ENCODE measurements at regions not wholly inside any gene's neighbourhood (a gene's known extent, or its start where the extent isn't known, plus 50 kb on each side); places are given as distances from the start of the nearest gene placed in this dataset.

GRCh38 chr5:158529454-158529853, 570.3 kb downstream of the EBF1 start:
- no peak overlapping the region for H3K4me3 ChIP-seq (ENCODE audit: insufficient read depth, low read depth, low read length, poor library complexity, severe bottlenecking)
- H3K27ac ChIP-seq (ENCODE audit: insufficient read depth, low read length, poor library complexity, severe bottlenecking): no peak overlapping the region
- no peaks in the 10 kb centered on the region for H3K36me3 ChIP-seq (ENCODE audit: control insufficient read depth, insufficient read depth, low read length)
- no peaks in the 10 kb centered on the region for H3K9me3 ChIP-seq (ENCODE audit: control insufficient read depth, low read length)
- H3K4me1 ChIP-seq (ENCODE audit: control insufficient read depth, insufficient read depth, low read length, poor library complexity, severe bottlenecking): no peaks in the 10 kb centered on the region
- DNase-seq: no peak
- H3K27me3 ChIP-seq (replicated peaks; ENCODE audit: control insufficient read depth, insufficient read depth, low read length, poor library complexity, severe bottlenecking): no peaks in the 10 kb centered on the region

- Histone ChIP-seq H3K27me3 (replicated peaks; ENCODE audit: control insufficient read depth, insufficient read depth, low read length, poor library complexity, severe bottlenecking) (no peaks in the 10 kb centered on the region), H3K4me1 (ENCODE audit: control insufficient read depth, insufficient read depth, low read length, poor library complexity, severe bottlenecking) (no peaks in the 10 kb centered on the region), H3K4me3 (ENCODE audit: insufficient read depth, low read depth, low read length, poor library complexity, severe bottlenecking) (no peak overlapping the region), H3K27ac (ENCODE audit: insufficient read depth, low read length, poor library complexity, severe bottlenecking) (no peak overlapping the region), H3K9me3 (ENCODE audit: control insufficient read depth, low read length) (no peaks in the 10 kb centered on the region), H3K36me3 (ENCODE audit: control insufficient read depth, insufficient read depth, low read length) (no peaks in the 10 kb centered on the region)
- no peak for DNase-seq
These were observed 574.1 kb downstream of the EBF1 start for GRCh38 chr5:158525663-158526062.

GRCh38 chr5:158524070-158524469, 575.6 kb downstream of the EBF1 start:
- DNase-seq: no peak
- no peak overlapping the region for H3K4me3 ChIP-seq (ENCODE audit: insufficient read depth, low read depth, low read length, poor library complexity, severe bottlenecking)
- H3K27ac ChIP-seq (ENCODE audit: insufficient read depth, low read length, poor library complexity, severe bottlenecking): no peak overlapping the region
- H3K9me3 ChIP-seq (ENCODE audit: control insufficient read depth, low read length): no peaks in the 10 kb centered on the region
- H3K4me1 ChIP-seq (ENCODE audit: control insufficient read depth, insufficient read depth, low read length, poor library complexity, severe bottlenecking): no peaks in the 10 kb centered on the region
- no peaks in the 10 kb centered on the region for H3K27me3 ChIP-seq (replicated peaks; ENCODE audit: control insufficient read depth, insufficient read depth, low read length, poor library complexity, severe bottlenecking)
- no peaks in the 10 kb centered on the region for H3K36me3 ChIP-seq (ENCODE audit: control insufficient read depth, insufficient read depth, low read length)

DNA sequence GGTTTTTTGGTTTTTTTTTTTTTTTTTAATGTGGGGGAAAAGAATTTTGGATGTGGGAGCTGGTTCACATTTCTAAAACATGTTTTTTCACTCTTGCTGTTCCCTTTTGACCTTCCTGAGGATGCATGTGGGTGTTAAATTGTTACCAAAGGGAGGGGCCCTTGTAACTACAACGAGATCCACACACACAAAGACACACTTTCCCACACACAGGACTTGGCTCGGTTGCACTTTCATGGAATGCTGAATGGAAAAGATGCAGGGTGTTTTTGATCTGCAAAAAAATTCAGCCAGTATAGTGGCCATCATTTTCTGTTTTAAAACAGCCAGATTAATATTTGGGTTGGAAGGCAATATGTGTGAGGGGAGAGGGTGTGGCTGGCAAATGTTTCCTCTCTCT, 576.9 kb downstream of the EBF1 start:
- Histone ChIP-seq H3K4me1 (ENCODE audit: control insufficient read depth, insufficient read depth, low read length, poor library complexity, severe bottlenecking) (no peaks in the 10 kb centered on the region), H3K4me3 (ENCODE audit: insufficient read depth, low read depth, low read length, poor library complexity, severe bottlenecking) (no peak overlapping the region), H3K27me3 (replicated peaks; ENCODE audit: control insufficient read depth, insufficient read depth, low read length, poor library complexity, severe bottlenecking) (no peaks in the 10 kb centered on the region), H3K27ac (ENCODE audit: insufficient read depth, low read length, poor library complexity, severe bottlenecking) (no peak overlapping the region), H3K9me3 (ENCODE audit: control insufficient read depth, low read length) (no peaks in the 10 kb centered on the region), H3K36me3 (ENCODE audit: control insufficient read depth, insufficient read depth, low read length) (no peaks in the 10 kb centered on the region)
- DNase-seq: no peak

DNA sequence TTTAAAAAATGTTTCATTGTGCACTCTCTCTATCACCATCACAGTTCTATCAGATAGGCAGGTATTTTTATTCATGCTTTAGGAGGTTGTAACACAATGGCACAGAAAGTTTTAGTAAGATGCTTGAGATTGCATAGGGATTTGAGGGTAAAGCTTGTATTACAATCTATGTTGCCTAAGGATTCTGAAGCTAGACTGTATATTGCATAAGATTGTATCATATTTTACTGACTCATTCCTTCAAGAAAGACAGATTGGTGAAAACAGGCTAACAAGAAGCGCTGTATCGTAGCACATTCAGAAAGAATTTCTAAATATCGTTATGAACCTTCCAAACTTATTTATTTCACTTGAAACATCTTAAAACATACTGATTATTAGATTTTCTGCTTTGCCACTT, 577.7 kb downstream of the EBF1 start:
- no peaks in the 10 kb centered on the region for H3K27me3 ChIP-seq (replicated peaks; ENCODE audit: control insufficient read depth, insufficient read depth, low read length, poor library complexity, severe bottlenecking)
- no peak overlapping the region for H3K27ac ChIP-seq (ENCODE audit: insufficient read depth, low read length, poor library complexity, severe bottlenecking)
- H3K9me3 ChIP-seq (ENCODE audit: control insufficient read depth, low read length): no peaks in the 10 kb centered on the region
- H3K4me3 ChIP-seq (ENCODE audit: insufficient read depth, low read depth, low read length, poor library complexity, severe bottlenecking): no peak overlapping the region
- no peaks in the 10 kb centered on the region for H3K36me3 ChIP-seq (ENCODE audit: control insufficient read depth, insufficient read depth, low read length)
- DNase-seq: no peak
- H3K4me1 ChIP-seq (ENCODE audit: control insufficient read depth, insufficient read depth, low read length, poor library complexity, severe bottlenecking): no peaks in the 10 kb centered on the region

GRCh38 chr5:158519433-158520021, 580.2 kb downstream of the EBF1 start:
- DNase-seq: no peak
- no peak overlapping the region for H3K27ac ChIP-seq (ENCODE audit: insufficient read depth, low read length, poor library complexity, severe bottlenecking)
- no peaks in the 10 kb centered on the region for H3K9me3 ChIP-seq (ENCODE audit: control insufficient read depth, low read length)
- H3K36me3 ChIP-seq (ENCODE audit: control insufficient read depth, insufficient read depth, low read length): no peaks in the 10 kb centered on the region
- no peaks in the 10 kb centered on the region for H3K27me3 ChIP-seq (replicated peaks; ENCODE audit: control insufficient read depth, insufficient read depth, low read length, poor library complexity, severe bottlenecking)
- no peak overlapping the region for H3K4me3 ChIP-seq (ENCODE audit: insufficient read depth, low read depth, low read length, poor library complexity, severe bottlenecking)
- H3K4me1 ChIP-seq (ENCODE audit: control insufficient read depth, insufficient read depth, low read length, poor library complexity, severe bottlenecking): no peaks in the 10 kb centered on the region

- no peak for DNase-seq
- H3K4me1 ChIP-seq (ENCODE audit: control insufficient read depth, insufficient read depth, low read length, poor library complexity, severe bottlenecking): no peaks in the 10 kb centered on the region
- H3K4me3 ChIP-seq (ENCODE audit: insufficient read depth, low read depth, low read length, poor library complexity, severe bottlenecking): no peak overlapping the region
- no peak overlapping the region for H3K27ac ChIP-seq (ENCODE audit: insufficient read depth, low read length, poor library complexity, severe bottlenecking)
- no peaks in the 10 kb centered on the region for H3K9me3 ChIP-seq (ENCODE audit: control insufficient read depth, low read length)
- no peaks in the 10 kb centered on the region for H3K36me3 ChIP-seq (ENCODE audit: control insufficient read depth, insufficient read depth, low read length)
- no peaks in the 10 kb centered on the region for H3K27me3 ChIP-seq (replicated peaks; ENCODE audit: control insufficient read depth, insufficient read depth, low read length, poor library complexity, severe bottlenecking)
These were observed 583.2 kb downstream of the EBF1 start for GRCh38 chr5:158516521-158516920.

DNA sequence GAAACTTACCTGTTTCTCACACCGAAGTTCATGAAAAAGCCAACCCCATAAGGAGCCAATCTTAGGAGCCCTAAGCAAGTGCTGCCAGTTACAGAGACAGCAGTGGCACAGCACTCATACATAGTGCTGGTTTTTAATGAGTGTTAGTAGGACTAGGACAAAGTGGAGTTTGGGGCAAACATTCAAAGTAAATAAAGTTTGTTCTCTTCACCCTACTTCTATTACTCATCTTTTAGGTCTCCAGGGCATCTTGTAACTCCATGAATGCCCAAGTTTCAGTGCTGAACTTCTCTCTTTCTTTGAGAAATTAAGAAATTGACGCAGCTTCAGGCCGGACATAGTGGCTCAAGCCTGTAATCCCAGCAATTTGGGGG, 584.7 kb downstream of the EBF1 start:
- no peak overlapping the region for H3K27ac ChIP-seq (ENCODE audit: insufficient read depth, low read length, poor library complexity, severe bottlenecking)
- no peaks in the 10 kb centered on the region for H3K36me3 ChIP-seq (ENCODE audit: control insufficient read depth, insufficient read depth, low read length)
- H3K4me1 ChIP-seq (ENCODE audit: control insufficient read depth, insufficient read depth, low read length, poor library complexity, severe bottlenecking): no peaks in the 10 kb centered on the region
- no peaks in the 10 kb centered on the region for H3K9me3 ChIP-seq (ENCODE audit: control insufficient read depth, low read length)
- no peak for DNase-seq
- no peak overlapping the region for H3K4me3 ChIP-seq (ENCODE audit: insufficient read depth, low read depth, low read length, poor library complexity, severe bottlenecking)
- H3K27me3 ChIP-seq (replicated peaks; ENCODE audit: control insufficient read depth, insufficient read depth, low read length, poor library complexity, severe bottlenecking): no peaks in the 10 kb centered on the region

GRCh38 chr5:158514319-158514985, 585.3 kb downstream of the EBF1 start:
- no peak for DNase-seq
- Histone ChIP-seq H3K9me3 (ENCODE audit: control insufficient read depth, low read length) (no peaks in the 10 kb centered on the region), H3K4me3 (ENCODE audit: insufficient read depth, low read depth, low read length, poor library complexity, severe bottlenecking) (no peak overlapping the region), H3K36me3 (ENCODE audit: control insufficient read depth, insufficient read depth, low read length) (no peaks in the 10 kb centered on the region), H3K4me1 (ENCODE audit: control insufficient read depth, insufficient read depth, low read length, poor library complexity, severe bottlenecking) (no peaks in the 10 kb centered on the region), H3K27ac (ENCODE audit: insufficient read depth, low read length, poor library complexity, severe bottlenecking) (no peak overlapping the region), H3K27me3 (replicated peaks; ENCODE audit: control insufficient read depth, insufficient read depth, low read length, poor library complexity, severe bottlenecking) (no peaks in the 10 kb centered on the region)

DNA sequence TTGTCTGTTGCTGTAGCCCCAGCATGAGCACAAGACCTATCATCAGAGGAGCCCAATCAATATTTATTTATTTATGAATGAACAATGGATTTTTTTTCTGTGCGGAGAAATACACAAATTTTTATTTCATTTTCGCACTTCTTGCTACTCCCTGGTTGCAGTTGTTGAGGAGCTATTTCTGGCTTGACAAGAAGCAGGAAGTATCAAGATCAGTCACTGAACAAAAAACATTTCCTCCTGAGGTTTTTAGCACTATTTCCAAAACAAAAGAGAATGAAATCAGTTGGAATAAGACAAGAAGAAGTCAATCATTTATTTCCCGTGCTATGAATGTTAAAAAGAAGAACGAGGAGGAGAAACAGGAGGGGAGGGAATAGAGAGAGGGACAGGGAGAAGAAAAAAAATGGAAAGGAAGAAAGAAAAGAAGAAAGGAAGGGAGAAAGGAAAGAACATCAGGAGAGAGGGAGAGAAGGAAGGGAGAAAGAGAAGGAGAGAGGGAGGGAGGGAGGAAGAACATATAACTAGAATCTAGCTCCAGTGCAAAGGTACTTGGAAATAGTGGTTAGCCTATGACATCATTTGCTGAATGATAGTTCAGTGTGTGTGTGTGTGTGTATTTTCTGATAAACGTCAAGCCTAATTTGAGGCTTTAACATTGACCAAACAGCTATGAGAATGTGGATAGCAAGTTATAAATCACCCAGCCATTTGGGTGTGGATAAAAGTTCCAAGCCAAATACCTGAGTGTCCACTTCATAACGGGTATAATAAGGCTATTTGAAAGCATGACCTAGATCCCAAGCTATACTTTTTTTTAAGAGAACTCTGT, 586.0 kb downstream of the EBF1 start:
- Histone ChIP-seq H3K27ac (ENCODE audit: insufficient read depth, low read length, poor library complexity, severe bottlenecking) (no peak overlapping the region), H3K27me3 (replicated peaks; ENCODE audit: control insufficient read depth, insufficient read depth, low read length, poor library complexity, severe bottlenecking) (no peaks in the 10 kb centered on the region), H3K4me1 (ENCODE audit: control insufficient read depth, insufficient read depth, low read length, poor library complexity, severe bottlenecking) (no peaks in the 10 kb centered on the region), H3K36me3 (ENCODE audit: control insufficient read depth, insufficient read depth, low read length) (no peaks in the 10 kb centered on the region), H3K9me3 (ENCODE audit: control insufficient read depth, low read length) (no peaks in the 10 kb centered on the region), H3K4me3 (ENCODE audit: insufficient read depth, low read depth, low read length, poor library complexity, severe bottlenecking) (no peak overlapping the region)
- no peak for DNase-seq

Measured in effector memory CD4-positive, alpha-beta T cell (primary cell).